ENCODE measurements at regions not wholly inside any gene's neighbourhood (a gene's known extent, or its start where the extent isn't known, plus 50 kb on each side); places are given as distances from the start of the nearest gene placed in this dataset.

GRCh38 chr9:80177949-80178480 lies 606.2 kb downstream of the TLE4 start:
- intact Hi-C loops (cut with DNase I) = no loop called here
- ATAC-seq = no peak
- no peak for DNase-seq (ENCODE audit: missing footprints)

DNA sequence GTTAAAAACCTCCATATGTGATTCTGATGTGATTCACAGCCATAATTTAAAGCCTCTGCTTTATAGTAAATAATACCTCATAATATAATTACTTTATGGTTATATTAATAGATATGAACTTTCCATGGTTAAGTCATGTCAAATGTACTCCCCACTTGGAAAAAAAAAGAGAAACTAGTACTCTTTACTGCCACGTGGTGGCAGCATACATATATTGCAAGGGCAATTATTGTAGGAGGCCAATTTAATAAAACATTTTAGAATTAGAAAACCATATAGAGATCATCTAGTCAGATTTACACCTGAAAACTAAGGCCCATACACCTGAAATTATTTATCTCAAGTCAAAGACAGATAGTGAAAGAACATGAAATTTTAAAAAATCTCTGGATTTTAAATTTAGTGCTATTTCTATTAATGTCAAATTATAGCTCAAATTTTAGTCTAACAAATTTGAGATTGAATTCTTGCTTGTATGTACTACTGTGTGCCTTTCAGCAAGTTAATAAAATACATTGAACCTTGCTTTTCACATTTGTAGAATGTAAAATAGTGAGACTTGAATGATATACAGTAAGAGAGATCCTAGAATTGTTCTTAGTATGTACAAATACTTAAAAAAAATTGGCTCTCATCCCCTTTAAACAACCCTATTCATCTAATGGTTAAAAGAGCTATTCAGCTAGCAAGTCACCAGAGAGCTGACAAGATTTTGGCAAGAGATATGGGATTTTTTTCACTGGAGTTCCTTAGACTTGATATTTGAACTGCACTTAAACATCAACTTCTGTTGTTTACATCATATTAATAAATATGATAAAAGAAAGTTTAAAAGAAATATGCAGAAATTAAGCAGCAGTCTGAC lies 603.8 kb downstream of the TLE4 start:
- no peak for DNase-seq (ENCODE audit: missing footprints)
- intact Hi-C loops (cut with DNase I) = no loop called here

GRCh38 chr9:80163889-80164288 lies 592.1 kb downstream of the TLE4 start:
- intact Hi-C loops (cut with DNase I) = no loop called here
- DNase-seq (ENCODE audit: missing footprints) = no peak
- ATAC-seq = no peak

More for the DNA sequence above, 603.8 kb downstream of the TLE4 start:
- ATAC-seq = no peak

- DNase-seq (ENCODE audit: missing footprints) (no peak), ATAC-seq (no peak)
- intact Hi-C loops (cut with DNase I) = no loop called here
Observed at GRCh38 chr9:80158554-80159170, 586.9 kb downstream of the TLE4 start.

DNA sequence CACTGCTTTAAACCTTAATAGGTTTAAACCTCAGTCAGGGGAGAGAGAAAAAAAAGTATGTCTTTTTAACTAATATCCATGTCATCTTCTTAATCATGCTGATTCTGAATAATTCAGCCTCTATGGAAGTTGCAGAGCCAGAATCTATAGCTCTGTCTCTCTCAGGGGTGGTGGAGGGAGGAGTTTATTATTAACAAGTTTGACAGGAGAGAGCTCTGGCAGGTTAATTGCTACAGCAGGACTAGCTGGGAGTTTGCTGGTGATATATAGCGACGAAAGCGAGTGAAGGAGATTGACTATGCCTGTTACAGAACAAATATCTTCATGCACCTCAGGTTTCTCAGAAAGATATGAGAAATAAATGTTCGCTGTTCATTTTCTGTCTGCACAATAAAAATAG lies 586.4 kb downstream of the TLE4 start:
- ATAC-seq = no peak
- DNase-seq (ENCODE audit: missing footprints) = no peak
- intact Hi-C loops (cut with DNase I) = no loop called here

DNA sequence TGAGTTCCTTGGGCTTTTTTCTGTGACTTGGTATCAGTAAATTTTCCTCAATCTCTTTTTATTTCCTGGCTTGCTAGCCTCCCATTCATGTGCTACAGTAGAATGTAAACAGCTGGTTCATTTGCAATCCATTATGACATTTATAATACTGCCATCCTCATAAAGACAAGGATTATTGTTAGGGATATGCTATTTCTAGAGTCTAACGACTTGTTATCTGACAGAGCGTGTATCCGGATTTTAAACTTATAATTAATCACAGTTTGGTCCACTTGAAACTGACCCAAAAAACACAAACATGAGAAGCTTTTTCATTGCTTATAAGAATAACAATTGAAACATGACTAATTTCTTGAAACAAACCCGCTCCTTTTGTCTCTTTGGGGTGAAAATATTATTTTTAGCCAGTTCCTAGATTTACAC lies 585.8 kb downstream of the TLE4 start:
- ATAC-seq (no peak), DNase-seq (ENCODE audit: missing footprints) (no peak)
- intact Hi-C loops (cut with DNase I) = no loop called here

- intact Hi-C loops (cut with DNase I) = no loop called here
- DNase-seq (ENCODE audit: missing footprints) = no peak
- no peak for ATAC-seq
Observed at GRCh38 chr9:80156756-80157472, 585.1 kb downstream of the TLE4 start.

DNA sequence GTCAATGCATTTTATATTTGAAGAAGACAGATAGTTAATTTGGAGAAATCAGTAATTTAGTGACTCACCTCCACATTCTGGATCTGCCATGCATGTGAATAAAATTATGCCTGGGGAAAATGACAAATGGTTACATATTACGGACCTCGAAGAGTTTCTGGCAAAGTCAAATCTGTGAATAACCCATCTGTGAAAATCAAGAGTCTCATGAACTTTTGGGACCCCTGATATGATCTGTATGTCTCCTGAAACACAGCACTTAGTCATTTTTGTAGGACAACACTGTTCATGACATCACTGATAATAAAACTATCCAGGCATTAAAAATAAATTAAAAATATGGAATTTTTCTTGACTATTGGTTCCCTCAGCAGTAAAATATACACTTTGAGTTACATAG lies 584.5 kb downstream of the TLE4 start:
- ATAC-seq (no peak), DNase-seq (ENCODE audit: missing footprints) (no peak)
- intact Hi-C loops (cut with DNase I) = no loop called here

DNA sequence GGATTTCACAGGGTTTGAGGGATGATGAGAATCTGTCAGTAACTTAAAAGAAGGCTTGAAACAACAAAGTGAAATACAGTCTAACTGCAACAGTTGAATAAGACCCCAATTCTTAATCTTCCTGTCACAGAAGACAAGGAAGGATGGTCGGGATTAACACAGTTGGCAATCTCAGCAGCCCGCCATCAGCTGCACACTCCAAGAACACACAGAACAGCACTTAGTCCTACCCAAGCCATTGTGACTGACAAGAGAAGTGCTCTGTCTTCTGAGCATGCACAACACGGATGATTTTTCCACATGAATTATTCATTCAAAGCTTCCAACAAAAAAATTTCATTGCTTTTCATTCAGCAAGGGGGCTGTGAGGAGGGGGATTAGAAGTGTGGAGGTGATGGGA lies 576.1 kb downstream of the TLE4 start:
- ATAC-seq (no peak), DNase-seq (ENCODE audit: missing footprints) (no peak)
- intact Hi-C loops (cut with DNase I) = no loop called here

DNA sequence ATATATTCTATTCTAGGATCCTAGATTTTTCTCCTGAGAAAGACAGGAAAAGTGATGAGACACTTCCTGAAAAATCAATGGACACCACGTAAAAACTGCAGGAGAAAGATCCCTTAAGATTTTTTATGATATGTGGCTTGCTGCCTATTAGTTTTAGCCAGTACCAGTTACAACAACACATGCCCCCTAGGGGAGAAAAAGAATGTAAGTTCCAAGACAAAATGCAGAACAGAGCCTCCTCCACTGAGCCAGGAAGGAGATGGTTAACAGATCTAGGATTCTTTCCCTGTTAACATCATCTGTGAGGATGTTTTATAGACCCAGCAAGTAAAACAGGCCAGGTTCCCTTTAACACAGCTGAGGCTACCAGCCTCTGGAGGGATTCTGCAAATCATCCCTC lies 574.7 kb downstream of the TLE4 start:
- intact Hi-C loops (cut with DNase I) = no loop called here
- ATAC-seq (no peak), DNase-seq (ENCODE audit: missing footprints) (no peak)

- no peak for ATAC-seq
- no peak for DNase-seq (ENCODE audit: missing footprints)
- intact Hi-C loops (cut with DNase I) = no loop called here
Observed at GRCh38 chr9:80144856-80145255, 573.1 kb downstream of the TLE4 start.

DNA sequence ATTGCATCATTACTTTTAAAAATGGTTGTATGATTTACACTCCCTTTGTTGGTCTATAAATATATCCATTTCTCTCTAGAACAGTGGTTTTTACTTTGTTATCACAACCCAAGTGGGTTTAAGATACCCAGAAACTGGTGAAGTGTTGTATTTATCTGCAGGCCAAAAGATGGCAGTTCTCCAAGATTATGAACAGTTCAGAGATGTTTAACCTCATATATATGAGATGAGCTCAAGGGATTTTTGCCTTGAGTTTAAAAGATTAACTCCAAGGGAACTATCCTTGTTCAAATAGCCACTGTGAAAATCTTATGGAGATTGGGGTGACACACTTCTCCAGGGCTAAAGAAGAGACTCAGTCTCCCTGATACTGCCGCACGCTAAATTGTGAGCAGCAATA lies 572.6 kb downstream of the TLE4 start:
- DNase-seq (ENCODE audit: missing footprints) = no peak
- intact Hi-C loops (cut with DNase I) = no loop called here
- ATAC-seq = no peak

DNA sequence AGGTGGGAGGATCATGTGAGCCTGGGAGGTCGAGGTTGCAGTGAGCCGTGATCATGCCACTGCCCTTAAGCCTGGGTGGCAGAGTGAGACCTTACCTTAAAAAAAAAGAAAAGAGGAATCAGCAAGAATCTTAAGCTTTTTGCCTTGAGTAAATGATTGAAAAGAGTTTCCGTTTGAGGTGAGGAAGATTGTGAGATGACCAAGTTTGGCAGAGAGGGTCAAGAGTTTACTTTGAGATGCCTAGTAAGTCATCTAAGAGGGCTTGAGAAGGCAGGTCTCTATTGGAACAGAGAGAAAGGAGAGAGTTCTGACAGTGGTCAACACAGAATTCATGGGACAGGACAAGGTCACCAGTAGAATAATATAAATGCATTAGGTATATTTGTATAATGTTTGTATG lies 572.1 kb downstream of the TLE4 start:
- ATAC-seq = no peak

DNA sequence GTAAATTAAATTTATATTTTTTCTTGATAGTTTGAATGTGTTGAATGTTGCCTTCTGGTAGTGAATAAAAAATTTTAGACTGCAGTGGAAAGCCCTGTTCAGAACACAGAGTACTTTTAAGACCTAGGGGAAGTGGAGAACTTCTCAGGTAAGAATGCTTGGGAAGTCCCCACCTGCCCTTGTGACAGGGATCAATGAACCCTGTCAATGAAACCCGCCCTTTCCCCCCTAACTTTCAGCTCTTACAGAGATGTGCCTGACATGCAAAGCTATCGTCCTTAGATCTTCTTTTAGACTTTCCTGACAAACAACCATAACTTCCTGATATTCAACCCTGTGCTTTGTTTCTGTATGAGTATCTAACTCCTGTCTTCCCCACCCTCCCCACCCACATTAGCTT lies 562.7 kb downstream of the TLE4 start:
- ATAC-seq = no peak
- intact Hi-C loops (cut with DNase I) = no loop called here
- DNase-seq (ENCODE audit: missing footprints) = no peak

More for the DNA sequence above, 572.1 kb downstream of the TLE4 start:
- intact Hi-C loops (cut with DNase I) = no loop called here
- DNase-seq (ENCODE audit: missing footprints) = no peak

DNA sequence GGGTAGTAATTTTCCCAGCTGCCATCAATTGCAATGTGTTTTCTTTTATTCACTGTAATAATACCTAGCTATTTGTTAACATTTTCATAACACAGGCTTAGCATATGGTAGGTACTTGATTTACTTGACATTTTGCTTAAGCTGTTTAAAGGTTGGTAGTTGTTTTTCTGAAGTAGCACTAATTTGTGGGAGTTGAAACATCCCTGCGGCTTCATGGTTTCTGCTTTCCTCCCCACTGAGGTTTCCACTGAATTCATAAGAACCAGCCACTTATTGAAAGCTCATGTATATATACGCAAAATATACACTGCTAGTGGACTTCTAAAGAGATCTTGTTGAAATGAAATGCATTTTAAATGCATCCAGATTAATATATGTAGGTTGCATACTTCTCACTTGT lies 559.9 kb downstream of the TLE4 start:
- intact Hi-C loops (cut with DNase I) = no loop called here
- DNase-seq (ENCODE audit: missing footprints) (no peak), ATAC-seq (no peak)

- no peak for ATAC-seq
- intact Hi-C loops (cut with DNase I) = no loop called here
- DNase-seq (ENCODE audit: missing footprints) = no peak
Observed at GRCh38 chr9:80127920-80128319, 556.2 kb downstream of the TLE4 start.

- DNase-seq (ENCODE audit: missing footprints) (no peak), ATAC-seq (no peak)
- intact Hi-C loops (cut with DNase I) = no loop called here
Observed at GRCh38 chr9:80125731-80126264, 554.0 kb downstream of the TLE4 start.

GRCh38 chr9:80117031-80117430 lies 545.3 kb downstream of the TLE4 start:
- no peak for ATAC-seq
- intact Hi-C loops (cut with DNase I) = no loop called here

DNA sequence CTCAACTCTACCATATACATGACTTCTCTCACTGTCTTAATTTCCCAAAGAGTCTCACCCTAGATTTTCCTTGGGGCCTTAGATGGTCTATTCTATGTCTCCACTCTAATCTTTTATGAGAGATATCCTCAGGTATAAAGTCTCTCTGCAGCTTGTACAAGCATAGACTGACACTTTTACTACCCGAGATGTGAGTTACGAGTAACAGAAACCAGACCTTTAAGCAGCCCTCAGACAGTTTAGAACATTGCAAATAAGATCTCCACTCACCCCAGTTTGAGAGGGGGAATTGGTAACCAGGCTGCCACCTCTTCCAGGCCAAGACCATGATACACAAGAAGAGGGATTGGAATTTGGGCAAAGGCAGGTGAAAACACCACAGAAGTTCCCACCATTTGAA lies 542.5 kb downstream of the TLE4 start:
- intact Hi-C loops (cut with DNase I) = no loop called here
- DNase-seq (ENCODE audit: missing footprints) = no peak
- no peak for ATAC-seq

More at GRCh38 chr9:80117031-80117430, 545.3 kb downstream of the TLE4 start:
- no peak for DNase-seq (ENCODE audit: missing footprints)
